Kidney epithelial cell (primary cell): ENCODE measurements at regions not wholly inside any gene's neighbourhood (a gene's known extent, or its start where the extent isn't known, plus 50 kb on each side); places are given as distances from the start of the nearest gene placed in this dataset.

Experiments used
- DNase-seq: peaks from one replicate; pipeline ENCODE4 v3.0.0-alpha.2; 2010; ENCODE audit warnings: low read depth
- H3K27me3 ChIP-seq: 2 replicates; pipeline ENCODE4 v1.6.0; 2011; ENCODE audit warnings: low read length; ENCODE audit not compliant: control insufficient read depth, insufficient read depth
- H3K36me3 ChIP-seq: 2 replicates; pipeline ENCODE4 v1.5.1; 2011; ENCODE audit warnings: low read length; ENCODE audit not compliant: control insufficient read depth, insufficient read depth
- H3K4me3 ChIP-seq: 2 replicates; pipeline ENCODE4 v1.5.1; 2011; ENCODE audit warnings: low read depth, mild to moderate bottlenecking, control low read depth, low read length
- TF ChIP-seq, protein P1 (sequence below): IDR thresholded peaks from 2 replicates; pipeline ENCODE4 v1.5.1; 2011; ENCODE audit warnings: mild to moderate bottlenecking, moderate library complexity, low read length, control low read depth, inconsistent platforms; ENCODE audit not compliant: insufficient read depth, poor library complexity, severe bottlenecking

DNA sequence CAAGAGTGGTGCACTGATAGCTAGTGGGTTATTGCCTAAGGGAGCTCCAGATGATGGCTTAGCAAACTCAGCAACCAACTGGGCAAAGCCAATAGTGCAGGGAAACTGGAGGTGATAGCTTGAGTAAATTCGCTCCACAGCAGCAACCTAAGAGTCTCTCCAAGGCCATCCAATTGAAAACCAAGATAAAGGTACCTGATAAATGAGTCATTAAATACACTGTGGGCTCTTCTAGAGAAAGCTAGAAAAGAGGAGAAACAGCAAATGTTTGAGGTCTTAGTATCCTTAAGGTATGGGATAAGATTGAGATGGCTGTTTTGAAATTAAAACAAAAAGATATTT is 197.8 kb upstream of the ERBB4 start:
- TF ChIP-seq, protein P1, sequence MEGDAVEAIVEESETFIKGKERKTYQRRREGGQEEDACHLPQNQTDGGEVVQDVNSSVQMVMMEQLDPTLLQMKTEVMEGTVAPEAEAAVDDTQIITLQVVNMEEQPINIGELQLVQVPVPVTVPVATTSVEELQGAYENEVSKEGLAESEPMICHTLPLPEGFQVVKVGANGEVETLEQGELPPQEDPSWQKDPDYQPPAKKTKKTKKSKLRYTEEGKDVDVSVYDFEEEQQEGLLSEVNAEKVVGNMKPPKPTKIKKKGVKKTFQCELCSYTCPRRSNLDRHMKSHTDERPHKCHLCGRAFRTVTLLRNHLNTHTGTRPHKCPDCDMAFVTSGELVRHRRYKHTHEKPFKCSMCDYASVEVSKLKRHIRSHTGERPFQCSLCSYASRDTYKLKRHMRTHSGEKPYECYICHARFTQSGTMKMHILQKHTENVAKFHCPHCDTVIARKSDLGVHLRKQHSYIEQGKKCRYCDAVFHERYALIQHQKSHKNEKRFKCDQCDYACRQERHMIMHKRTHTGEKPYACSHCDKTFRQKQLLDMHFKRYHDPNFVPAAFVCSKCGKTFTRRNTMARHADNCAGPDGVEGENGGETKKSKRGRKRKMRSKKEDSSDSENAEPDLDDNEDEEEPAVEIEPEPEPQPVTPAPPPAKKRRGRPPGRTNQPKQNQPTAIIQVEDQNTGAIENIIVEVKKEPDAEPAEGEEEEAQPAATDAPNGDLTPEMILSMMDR, result no peak
- no peak overlapping the region for H3K4me3 ChIP-seq
- H3K27me3 ChIP-seq, result no peaks in the 10 kb centered on the region
- H3K36me3 ChIP-seq, result no peaks in the 10 kb centered on the region
- no peak for DNase-seq

DNA sequence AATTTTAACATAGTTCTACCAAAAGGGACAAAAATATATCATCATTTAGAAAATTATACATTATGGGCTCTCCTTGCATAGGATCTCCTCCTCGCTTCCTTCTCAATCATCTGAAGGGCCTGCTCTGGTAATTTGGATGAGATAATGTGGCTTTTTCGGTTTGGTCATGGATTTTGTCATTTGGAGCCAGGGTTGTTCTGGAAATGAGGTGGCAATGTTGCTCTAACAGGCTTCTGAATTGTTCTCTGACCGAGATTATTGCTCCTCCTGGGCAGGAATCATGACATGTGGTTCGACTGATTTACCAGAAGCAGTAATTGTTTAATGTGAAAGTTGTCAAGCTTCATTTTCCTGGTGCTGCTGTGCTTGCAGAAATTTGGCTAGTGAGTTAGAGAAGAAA is 194.7 kb upstream of the ERBB4 start:
- DNase-seq, result no peak

DNA sequence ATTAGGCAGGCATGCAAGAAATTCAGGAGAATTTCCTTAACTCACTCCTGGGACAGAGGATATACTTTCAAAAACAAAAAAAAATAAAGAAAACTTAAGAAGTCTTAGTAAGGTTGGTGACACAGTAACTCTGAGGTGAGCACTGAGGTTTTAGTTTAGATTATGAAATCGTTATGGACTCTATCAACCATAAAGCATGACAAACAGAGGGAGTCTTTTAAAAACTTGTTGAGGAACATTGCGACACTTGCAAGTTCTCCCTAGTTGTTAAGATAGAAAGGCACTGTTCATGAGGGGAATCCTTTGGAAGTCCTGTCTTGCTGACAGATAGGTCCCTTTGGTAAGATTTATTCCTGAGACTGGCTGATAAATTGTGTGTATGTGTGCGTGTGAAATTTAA is 194.3 kb upstream of the ERBB4 start:
- TF ChIP-seq, protein P1, result no peak
- DNase-seq, result no peak
- no peaks in the 10 kb centered on the region for H3K36me3 ChIP-seq
- no peak overlapping the region for H3K4me3 ChIP-seq
- H3K27me3 ChIP-seq, result no peaks in the 10 kb centered on the region

More for the DNA sequence above, 194.7 kb upstream of the ERBB4 start:
- no peaks in the 10 kb centered on the region for H3K36me3 ChIP-seq
- TF ChIP-seq, protein P1, result no peak
- no peak overlapping the region for H3K4me3 ChIP-seq
- H3K27me3 ChIP-seq, result no peaks in the 10 kb centered on the region

DNA sequence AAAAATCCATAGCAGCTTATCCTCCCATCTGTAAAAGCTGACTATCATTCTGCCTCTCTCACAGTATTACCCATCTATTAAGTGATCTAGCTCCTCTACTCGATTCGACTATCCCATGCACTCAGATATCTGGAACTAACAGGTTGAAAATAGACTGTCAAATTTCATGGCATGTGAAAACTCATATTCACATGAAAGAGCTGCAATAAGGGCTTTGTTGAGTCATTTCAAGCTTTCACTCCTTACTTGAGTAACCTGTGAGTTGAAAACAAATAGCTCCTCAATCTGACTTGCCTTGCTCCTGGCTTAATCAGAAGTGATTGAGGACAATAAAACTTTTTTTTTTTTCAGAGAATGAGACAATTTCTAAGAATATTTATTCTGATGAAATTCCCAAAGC is 192.4 kb upstream of the ERBB4 start:
- no peak for DNase-seq
- no peaks in the 10 kb centered on the region for H3K27me3 ChIP-seq
- H3K4me3 ChIP-seq, result no peak overlapping the region
- TF ChIP-seq, protein P1, result no peak
- no peaks in the 10 kb centered on the region for H3K36me3 ChIP-seq

DNA sequence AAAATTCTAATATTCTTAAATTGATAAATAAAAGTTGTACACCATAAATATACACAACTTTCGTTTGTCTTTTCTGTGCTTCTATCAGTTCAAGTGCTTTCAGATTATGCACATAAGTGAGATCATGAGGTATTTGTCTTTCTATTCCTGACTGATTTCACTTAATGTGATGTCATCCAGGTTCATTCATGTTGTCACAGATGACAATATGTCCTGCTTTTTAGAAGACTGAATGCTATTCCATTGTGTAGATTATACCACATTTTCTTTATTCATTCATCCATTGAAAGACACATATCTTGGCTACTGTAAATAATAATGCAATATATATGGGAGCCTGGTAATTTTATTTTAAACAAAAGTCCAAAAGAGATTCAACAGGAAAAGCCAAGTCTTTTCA is 190.1 kb upstream of the ERBB4 start:
- TF ChIP-seq, protein P1, result no peak
- DNase-seq, result no peak
- H3K27me3 ChIP-seq, result no peaks in the 10 kb centered on the region
- no peaks in the 10 kb centered on the region for H3K36me3 ChIP-seq
- no peak overlapping the region for H3K4me3 ChIP-seq

DNA sequence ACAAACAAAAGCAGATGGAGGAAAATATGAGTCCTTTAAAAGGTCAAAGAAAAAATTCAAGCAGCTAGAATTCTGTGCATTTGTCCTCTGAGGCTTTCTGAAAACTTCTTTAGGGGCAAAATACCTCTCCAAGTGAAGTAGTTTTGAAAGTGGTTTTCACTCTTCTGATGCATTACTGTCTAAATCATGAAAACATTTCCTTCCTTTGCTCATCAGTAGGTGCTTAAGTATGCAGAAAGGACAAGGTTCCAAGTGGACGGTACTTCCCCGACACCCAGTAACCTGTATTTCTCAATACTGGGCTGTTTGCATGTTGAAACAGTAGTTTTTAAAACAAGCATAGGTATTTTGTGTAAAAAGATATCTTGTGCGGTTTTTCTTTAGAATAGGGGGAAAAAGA is 189.1 kb upstream of the ERBB4 start:
- TF ChIP-seq, protein P1, result no peak
- no peak for DNase-seq
- no peak overlapping the region for H3K4me3 ChIP-seq
- no peaks in the 10 kb centered on the region for H3K36me3 ChIP-seq
- no peaks in the 10 kb centered on the region for H3K27me3 ChIP-seq
